VCaP (cell line): ENCODE measurements at regions not wholly inside any gene's neighbourhood (a gene's known extent, or its start where the extent isn't known, plus 50 kb on each side); places are given as distances from the start of the nearest gene placed in this dataset.

Experiments used
- H3K27ac ChIP-seq: fragments of 450-650 bp; 2 replicates; pipeline ENCODE4 v1.5.1; 2017
- CTCF ChIP-seq: fragments of 450-650 bp; conservative IDR thresholded peaks from 2 replicates; pipeline ENCODE4 v1.5.1; 2017; ENCODE audit warnings: mild to moderate bottlenecking, moderate library complexity

GRCh38 chr16:76780556-76780955 lies 410.4 kb upstream of the MON1B start:
- no peak for TF ChIP-seq CTCF
- H3K27ac ChIP-seq: no peak overlapping the region

- no peak overlapping the region for H3K27ac ChIP-seq
- TF ChIP-seq CTCF: no peak
Observed at GRCh38 chr16:76784530-76784929, 406.5 kb upstream of the MON1B start.

- H3K27ac ChIP-seq: no peak overlapping the region
- TF ChIP-seq CTCF: no peak
Observed at GRCh38 chr16:76787394-76787793, 403.6 kb upstream of the MON1B start.

GRCh38 chr16:76791151-76791550 lies 399.8 kb upstream of the MON1B start:
- no peak overlapping the region for H3K27ac ChIP-seq
- no peak for TF ChIP-seq CTCF

GRCh38 chr16:76796416-76796815 lies 394.6 kb upstream of the MON1B start:
- H3K27ac ChIP-seq: no peak overlapping the region
- no peak for TF ChIP-seq CTCF

GRCh38 chr16:76796978-76797377 lies 394.0 kb upstream of the MON1B start:
- no peak overlapping the region for H3K27ac ChIP-seq
- no peak for TF ChIP-seq CTCF

- H3K27ac ChIP-seq: no peak overlapping the region
- no peak for TF ChIP-seq CTCF
Observed at GRCh38 chr16:76797457-76797856, 393.5 kb upstream of the MON1B start.

- no peak for TF ChIP-seq CTCF
- H3K27ac ChIP-seq: no peak overlapping the region
Observed at GRCh38 chr16:76800196-76800595, 390.8 kb upstream of the MON1B start.
